Mucosa of stomach (tissue), 1 donor: ENCODE measurements at regions not wholly inside any gene's neighbourhood (a gene's known extent, or its start where the extent isn't known, plus 50 kb on each side); places are given as distances from the start of the nearest gene placed in this dataset.

Experiments used
- H3K27me3 ChIP-seq: one replicate; pipeline ENCODE4 v1.7.0; 2013; ENCODE audit warnings: mild to moderate bottlenecking, low read length; ENCODE audit not compliant: control insufficient read depth, insufficient read depth
- H3K36me3 ChIP-seq: one replicate; pipeline ENCODE4 v1.7.0; 2013; ENCODE audit warnings: low read length; ENCODE audit not compliant: control insufficient read depth, insufficient read depth
- H3K4me1 ChIP-seq: one replicate; pipeline ENCODE4 v1.7.0; 2013; ENCODE audit warnings: mild to moderate bottlenecking, low read length; ENCODE audit not compliant: control insufficient read depth, insufficient read depth
- H3K4me3 ChIP-seq: one replicate; pipeline ENCODE4 v1.7.0; 2013; ENCODE audit warnings: low read length
- H3K9ac ChIP-seq: one replicate; pipeline ENCODE4 v1.7.0; 2013; ENCODE audit warnings: mild to moderate bottlenecking, low read length, moderate library complexity
- H3K9me3 ChIP-seq: one replicate; pipeline ENCODE4 v1.7.0; 2013; ENCODE audit warnings: mild to moderate bottlenecking, low read length, moderate library complexity; ENCODE audit not compliant: control insufficient read depth
- donor health status: Pancreatic carcinoma.

DNA sequence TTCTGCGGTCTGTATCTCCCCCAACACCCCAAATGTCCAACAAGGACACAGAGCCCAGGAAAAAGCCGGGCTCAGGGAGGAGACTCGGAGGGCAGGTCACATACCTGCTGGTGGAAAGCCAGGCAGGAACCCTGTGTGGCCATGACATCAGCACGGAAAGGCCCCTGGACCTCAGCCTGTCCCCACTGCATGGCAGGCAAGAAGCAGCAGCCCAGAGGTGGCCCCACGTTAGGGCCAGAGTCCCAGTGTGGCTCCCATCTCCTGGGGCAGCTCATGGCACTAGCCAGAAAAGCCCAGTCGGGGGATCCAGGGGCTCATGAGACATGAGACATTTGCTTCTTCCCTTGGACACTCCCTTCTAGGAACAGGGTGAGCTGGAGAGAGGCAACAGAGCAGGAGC, 258.7 kb downstream of the DLL1 start:
- Histone ChIP-seq H3K4me3 (no peak overlapping the region), H3K27me3 (no peaks in the 10 kb centered on the region), H3K36me3 (no peaks in the 10 kb centered on the region), H3K4me1 (peaks cover 14% of the 10 kb centered on the region), H3K9me3 (no peaks in the 10 kb centered on the region), H3K9ac (no peak overlapping the region)

DNA sequence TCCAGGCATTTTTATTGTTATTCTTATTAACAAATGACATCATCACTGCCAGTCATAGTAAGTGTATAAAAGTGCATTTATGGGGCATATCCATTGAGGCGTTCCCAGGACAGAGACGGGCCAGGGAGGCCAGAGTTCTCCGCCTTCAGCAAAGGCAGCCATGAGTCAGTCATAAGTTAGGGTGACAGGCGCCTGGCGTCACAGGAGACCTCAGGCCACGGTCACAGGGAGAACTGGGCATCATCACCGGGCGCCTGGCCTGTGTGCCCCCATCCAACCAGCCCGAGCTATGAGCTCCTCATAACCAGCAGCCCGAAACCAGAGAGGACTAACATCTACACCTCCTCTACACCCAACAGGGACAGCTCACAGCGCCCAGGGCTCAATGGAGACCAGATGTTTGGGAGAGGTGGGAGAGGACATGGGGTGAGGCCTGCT, 259.2 kb downstream of the DLL1 start:
- Histone ChIP-seq H3K9me3 (no peaks in the 10 kb centered on the region), H3K36me3 (no peaks in the 10 kb centered on the region), H3K4me1 (peaks cover 19% of the 10 kb centered on the region), H3K9ac (no peak overlapping the region), H3K27me3 (no peaks in the 10 kb centered on the region), H3K4me3 (no peak overlapping the region)

DNA sequence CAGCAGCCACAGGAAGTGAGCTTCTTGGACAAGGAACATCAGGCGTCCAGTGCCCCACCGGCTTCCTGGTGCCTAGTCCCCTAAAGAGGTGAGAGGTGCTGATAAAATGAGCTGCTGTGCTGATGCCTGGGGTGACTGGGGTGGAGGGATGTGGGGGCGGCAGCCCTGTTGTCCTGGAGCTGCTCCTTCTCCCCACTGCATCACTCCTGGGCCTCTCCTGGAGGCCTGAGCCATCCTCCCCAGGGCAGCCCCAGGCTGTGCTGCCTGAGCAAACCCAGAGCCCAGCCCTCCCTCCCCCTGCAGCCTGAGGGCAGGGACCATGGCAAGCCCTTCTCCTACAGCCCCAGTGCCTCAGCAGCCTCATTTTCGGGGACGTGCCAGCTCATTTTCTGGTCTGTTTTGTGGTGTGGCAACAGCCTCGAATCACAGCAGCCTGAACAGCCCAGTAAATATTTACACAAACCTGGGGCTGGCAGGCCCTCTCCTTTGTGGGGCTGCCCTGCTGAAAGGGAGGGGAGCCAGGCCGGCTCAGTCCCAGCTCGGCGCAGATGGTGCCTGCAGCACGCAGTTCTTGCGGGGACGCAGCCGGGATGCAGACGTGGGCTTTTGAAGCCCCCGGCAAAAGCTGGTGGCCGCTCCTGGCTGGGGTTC, 259.9 kb downstream of the DLL1 start:
- H3K4me1 ChIP-seq: peaks cover 25% of the 10 kb centered on the region
- no peaks in the 10 kb centered on the region for H3K9me3 ChIP-seq
- H3K36me3 ChIP-seq: no peaks in the 10 kb centered on the region
- no peaks in the 10 kb centered on the region for H3K27me3 ChIP-seq
- H3K9ac ChIP-seq: no peak overlapping the region
- H3K4me3 ChIP-seq: no peak overlapping the region

DNA sequence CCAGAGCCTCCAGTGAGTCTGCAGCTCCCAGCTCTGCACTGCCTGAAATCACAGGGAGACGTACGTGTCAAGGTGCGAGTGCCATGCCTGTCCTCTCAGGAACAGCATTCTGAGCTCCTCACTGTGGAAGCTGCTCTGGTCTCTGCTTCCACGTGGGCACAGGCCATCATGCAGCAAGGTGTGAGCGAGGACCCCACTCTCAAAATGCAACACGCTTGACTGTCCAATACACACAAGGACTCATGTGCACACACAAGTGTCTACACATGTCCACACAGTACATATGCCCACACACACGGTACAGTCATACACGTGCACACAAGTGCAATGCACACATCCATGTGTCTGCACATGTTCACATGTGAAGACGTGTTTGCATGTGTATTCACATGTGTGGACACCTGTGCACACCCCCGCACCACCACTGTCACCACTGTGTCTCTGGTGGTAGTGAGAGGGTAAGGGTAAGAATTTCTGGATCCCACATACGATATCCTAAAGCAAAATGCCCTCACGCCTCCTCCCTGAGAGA, 260.5 kb downstream of the DLL1 start:
- Histone ChIP-seq H3K9ac (no peak overlapping the region), H3K9me3 (no peaks in the 10 kb centered on the region), H3K36me3 (no peaks in the 10 kb centered on the region), H3K4me1 (peaks cover 31% of the 10 kb centered on the region), H3K27me3 (no peaks in the 10 kb centered on the region), H3K4me3 (no peak overlapping the region)

DNA sequence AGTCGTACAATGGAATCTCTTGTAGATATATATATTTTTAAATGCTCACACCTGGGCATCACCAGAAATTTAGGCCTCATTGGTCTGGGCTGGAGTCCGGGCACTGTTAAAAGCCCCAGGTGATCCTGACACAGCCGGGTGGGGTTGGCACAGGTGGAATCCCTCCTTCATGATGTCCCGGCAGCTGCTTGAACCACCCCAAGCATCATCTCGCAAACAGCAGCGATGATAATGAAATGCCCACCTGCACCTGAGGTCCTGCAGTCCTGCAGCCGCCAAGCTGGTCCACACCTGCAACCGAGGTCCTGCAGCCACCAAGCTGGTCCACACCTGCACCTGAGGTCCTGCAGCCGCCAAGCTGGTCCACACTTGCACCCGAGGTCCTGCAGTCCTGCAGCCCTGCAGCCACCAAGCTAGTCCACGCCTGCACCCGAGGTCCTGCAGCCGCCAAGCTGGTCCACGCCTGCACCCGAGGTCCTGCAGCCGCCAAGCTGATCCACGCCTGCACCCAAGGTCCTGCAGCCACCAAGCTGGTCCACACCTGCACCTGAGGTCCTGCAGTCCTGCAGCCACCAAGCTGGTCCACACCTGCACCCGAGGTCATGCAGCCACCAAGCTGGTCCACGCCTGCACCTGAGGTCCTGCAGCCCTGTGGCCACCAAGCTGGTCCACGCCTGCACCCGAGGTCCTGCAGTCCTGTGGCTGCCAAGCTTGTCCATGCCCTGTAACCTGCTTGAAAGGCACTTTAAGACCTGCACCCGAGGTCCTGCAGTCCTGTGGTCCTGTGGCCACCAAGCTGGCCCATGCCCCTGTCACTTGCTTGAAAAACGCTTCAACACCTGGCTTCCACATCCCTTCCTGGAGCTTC, 261.2 kb downstream of the DLL1 start:
- Histone ChIP-seq H3K4me1 (peaks cover 34% of the 10 kb centered on the region), H3K27me3 (no peaks in the 10 kb centered on the region), H3K4me3 (no peak overlapping the region), H3K9me3 (no peaks in the 10 kb centered on the region), H3K36me3 (no peaks in the 10 kb centered on the region), H3K9ac (no peak overlapping the region)

DNA sequence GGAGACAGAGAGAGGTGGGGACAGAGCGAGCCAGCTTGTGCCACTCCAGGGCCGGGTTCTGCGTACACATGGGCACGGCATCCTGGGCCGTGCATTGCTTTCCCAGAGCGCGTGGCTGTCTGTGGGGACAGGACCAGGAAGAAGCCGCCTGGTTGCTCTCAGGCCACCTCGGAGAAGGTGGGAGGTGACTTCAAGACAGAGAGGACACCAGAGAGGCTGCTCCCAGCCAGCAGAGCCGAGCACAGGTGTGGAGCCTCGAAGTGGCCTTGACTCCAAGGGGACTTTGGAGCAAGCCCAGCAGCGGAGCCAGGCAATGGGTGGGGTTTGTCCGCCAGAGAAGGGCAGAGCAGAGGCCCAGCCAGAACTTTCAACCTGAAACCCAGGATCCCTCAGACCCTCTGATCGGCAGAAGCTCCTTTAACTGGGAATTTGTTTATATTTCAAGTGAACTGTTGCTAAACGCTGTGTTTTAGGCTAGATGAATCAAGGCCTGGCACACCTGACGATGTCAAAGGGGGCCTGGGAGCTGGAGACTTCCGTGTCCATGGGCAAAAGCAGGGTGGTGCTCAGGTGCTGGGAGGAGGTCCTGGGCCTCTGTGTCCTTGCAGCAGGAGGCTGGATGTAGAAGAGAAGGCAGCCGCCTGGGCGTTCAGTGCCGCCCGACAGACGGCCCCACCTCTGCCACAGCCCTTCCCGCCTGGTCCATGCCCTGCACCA, 262.1 kb downstream of the DLL1 start:
- H3K4me3 ChIP-seq: no peak overlapping the region
- no peak overlapping the region for H3K9ac ChIP-seq
- no peaks in the 10 kb centered on the region for H3K9me3 ChIP-seq
- H3K4me1 ChIP-seq: peaks cover 34% of the 10 kb centered on the region
- H3K27me3 ChIP-seq: no peaks in the 10 kb centered on the region
- H3K36me3 ChIP-seq: no peaks in the 10 kb centered on the region

DNA sequence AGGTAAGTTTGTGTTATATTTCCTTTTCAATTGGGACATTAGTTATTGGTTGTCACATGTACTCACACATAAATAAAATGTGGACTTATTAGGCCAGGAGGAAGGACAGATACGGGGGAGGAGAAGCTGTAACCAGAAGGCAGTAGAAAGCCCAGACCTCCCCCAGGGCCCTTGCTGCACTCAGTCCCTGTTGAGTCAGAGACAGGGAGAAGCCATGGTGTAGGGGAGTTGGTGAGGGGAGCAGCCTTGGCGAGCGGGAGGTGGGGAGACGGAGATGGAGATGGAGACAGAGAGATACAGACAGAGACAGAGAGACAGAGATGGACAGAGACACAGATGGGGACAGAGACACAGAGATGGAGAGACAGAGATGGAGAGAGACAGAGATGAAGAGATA, 263.2 kb downstream of the DLL1 start:
- H3K9ac ChIP-seq: no peak overlapping the region
- no peaks in the 10 kb centered on the region for H3K36me3 ChIP-seq
- peaks cover 34% of the 10 kb centered on the region for H3K4me1 ChIP-seq
- H3K9me3 ChIP-seq: no peaks in the 10 kb centered on the region
- peaks cover 9% of the 10 kb centered on the region for H3K27me3 ChIP-seq
- H3K4me3 ChIP-seq: no peak overlapping the region

DNA sequence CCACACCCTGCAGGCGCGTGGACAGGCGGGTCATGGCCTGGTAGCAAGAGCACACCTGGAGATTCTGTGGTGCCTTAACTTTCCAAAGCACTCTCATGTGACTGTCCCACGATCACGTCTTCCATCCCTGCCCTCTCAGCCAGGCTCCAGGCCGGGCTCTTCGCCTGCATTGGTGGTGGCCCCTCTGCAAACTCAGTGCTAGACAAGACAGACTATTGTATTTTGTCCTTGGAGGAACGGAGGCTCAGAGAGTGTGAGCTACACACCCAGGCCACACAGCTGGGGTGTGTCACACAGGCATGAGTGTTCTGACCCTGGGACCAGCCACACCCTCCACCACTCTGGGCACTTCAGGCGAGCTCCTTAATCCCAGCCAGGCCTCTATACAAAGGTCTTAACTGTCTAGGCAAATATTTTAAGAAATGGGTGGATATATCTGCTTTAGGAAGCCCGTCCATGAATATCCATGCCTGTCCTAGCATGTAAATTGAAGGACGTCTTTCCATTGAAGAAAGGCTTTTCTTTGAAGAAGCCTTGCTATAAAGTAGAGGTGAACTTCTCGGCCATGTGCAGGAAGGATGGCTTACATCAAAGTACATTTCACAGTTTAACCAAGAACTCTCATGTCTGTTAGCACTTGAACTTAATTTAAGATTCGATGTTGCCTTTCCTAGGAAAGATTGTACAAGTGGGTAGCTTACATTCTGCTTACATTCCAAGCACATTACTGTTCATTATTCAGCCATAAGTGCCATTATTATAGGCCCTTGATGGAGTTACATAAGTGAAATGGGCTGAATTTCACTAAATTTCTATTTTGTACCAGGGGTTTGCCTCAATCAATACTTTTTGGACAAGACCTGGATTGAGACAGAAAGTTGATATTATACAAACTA, 263.9 kb downstream of the DLL1 start:
- no peaks in the 10 kb centered on the region for H3K36me3 ChIP-seq
- peaks cover 34% of the 10 kb centered on the region for H3K4me1 ChIP-seq
- no peak overlapping the region for H3K4me3 ChIP-seq
- no peak overlapping the region for H3K9ac ChIP-seq
- H3K9me3 ChIP-seq: no peaks in the 10 kb centered on the region
- peaks cover 9% of the 10 kb centered on the region for H3K27me3 ChIP-seq

DNA sequence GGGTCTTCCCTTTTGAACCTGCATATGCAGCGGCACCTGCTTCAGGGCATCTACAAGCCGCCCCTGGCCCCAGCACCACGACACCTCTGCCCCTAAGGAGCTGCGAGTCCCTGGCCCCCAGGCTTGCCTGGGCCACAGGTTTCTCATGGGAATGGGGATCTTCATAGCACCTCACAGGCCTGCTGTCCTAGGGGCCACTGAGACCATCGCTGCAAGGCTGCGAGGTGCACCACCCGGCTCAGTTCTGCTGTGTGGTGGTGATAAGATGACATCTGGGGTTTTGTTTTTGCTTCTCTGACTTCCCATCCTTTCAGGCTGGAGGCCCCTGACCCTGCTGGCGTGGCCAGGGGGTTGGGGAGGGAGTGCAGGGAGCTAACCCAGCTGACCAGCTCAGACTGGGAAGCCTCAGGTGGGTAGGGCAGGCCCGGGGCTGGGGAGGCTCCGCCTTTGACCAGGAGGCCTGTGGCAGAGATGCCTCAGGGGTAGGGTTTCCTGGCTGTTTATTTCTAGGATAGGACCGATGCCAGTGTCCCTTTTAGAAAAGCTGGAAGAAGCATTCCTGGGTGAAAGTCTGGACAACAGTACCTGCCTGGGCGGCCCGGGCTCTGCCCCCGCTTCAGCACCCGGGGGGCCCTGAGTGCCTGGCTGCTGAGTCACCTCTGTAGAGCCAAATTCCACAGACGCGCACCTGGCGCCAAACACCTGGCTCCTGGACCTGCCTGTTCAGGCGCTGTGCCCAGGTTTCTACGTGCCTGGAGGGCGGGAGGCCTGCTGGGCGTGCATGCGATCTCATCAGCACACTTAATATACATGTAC, 264.7 kb downstream of the DLL1 start:
- Histone ChIP-seq H3K27me3 (peaks cover 9% of the 10 kb centered on the region), H3K9me3 (no peaks in the 10 kb centered on the region), H3K9ac (no peak overlapping the region), H3K4me3 (no peak overlapping the region), H3K4me1 (peaks cover 31% of the 10 kb centered on the region), H3K36me3 (no peaks in the 10 kb centered on the region)

DNA sequence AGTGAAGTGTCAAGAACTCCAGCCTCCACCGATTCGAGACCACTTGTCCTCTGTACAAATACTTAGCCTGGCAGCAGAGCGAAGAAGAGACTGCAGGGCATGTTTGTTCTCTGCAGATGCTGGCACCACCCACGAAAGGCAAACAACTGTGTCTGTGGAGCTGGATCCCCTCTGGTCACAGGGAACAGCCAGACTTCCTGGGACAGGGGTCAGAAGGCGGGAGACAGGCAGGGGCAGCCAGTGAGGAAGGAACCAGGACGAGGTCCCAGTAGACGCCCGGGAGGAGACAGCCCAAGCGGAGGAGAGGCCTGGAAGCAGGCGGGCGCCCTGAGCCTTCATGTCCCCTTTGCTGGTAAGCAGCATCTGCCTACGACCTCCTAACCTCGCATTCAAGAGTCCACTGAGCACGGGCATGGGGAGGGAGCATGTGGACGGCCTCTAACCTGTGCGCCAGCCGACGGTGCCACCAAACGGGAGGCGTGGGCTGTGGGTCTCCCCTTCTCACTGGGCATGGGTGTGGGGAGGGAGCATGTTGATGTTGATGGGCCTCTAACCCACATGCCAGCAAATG, 265.5 kb downstream of the DLL1 start:
- Histone ChIP-seq H3K36me3 (no peaks in the 10 kb centered on the region), H3K4me1 (peaks cover 24% of the 10 kb centered on the region), H3K9ac (no peak overlapping the region), H3K27me3 (peaks cover 9% of the 10 kb centered on the region), H3K4me3 (no peak overlapping the region), H3K9me3 (no peaks in the 10 kb centered on the region)
